Activated naive CD8-positive, alpha-beta T cell treated with anti-CD3 and anti-CD28 coated beads, Interleukin-2, amount 50 U/mL, for 24 hours (primary cell): ENCODE measurements at regions not wholly inside any gene's neighbourhood (a gene's known extent, or its start where the extent isn't known, plus 50 kb on each side); places are given as distances from the start of the nearest gene placed in this dataset.
"Not testable (repeated sequence)": the region's sequence is repeated elsewhere in the genome, so short reads cannot be mapped to it uniquely, and the experiment has no call there.

Experiments used
- ATAC-seq: fragments of 150-1000 bp; cut with Tn5 transposase; one replicate; pipeline ENCODE4 v1.10.0; 2021
- DNase-seq: peaks from one replicate; pipeline ENCODE4 v3.0.0; 2021
- H3K27ac Mint-ChIP-seq: one replicate; pipeline ENCODE4 v1.8.0; 2021; ENCODE audit warnings: mild to moderate bottlenecking, mixed read lengths
- H3K27me3 Mint-ChIP-seq: one replicate; pipeline ENCODE4 v1.8.0; 2021; ENCODE audit warnings: mixed read lengths
- H3K36me3 Mint-ChIP-seq: one replicate; pipeline ENCODE4 v1.8.0; 2021; ENCODE audit warnings: low read depth, mixed read lengths
- H3K4me1 Mint-ChIP-seq: one replicate; pipeline ENCODE4 v1.8.0; 2021; ENCODE audit warnings: mixed read lengths
- H3K4me3 Mint-ChIP-seq: one replicate; pipeline ENCODE4 v1.8.0; 2021; ENCODE audit warnings: mild to moderate bottlenecking, moderate library complexity, mixed read lengths
- H3K9me3 Mint-ChIP-seq: one replicate; pipeline ENCODE4 v1.8.0; 2021; ENCODE audit warnings: mixed read lengths

DNA sequence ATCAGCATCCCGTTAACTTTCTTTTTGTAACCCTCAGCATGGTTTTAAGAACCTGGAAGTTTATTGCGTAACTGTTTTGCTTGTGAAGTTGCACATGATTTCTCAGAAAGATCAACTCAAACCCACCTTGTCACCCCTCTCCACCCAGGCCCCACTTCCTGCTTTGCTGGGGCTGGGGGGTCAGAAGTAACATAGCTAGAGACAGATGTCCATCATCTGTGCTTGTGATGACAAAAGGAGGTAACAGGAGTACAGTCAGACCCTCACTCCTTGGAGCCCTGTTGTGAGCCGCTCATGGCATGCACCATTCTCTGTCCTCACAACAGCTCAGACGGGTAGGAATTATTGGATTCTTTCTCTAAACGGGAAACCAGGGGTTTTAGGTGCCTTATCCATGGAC, 172.7 kb upstream of the PLGLB2 start:
- H3K27ac Mint-ChIP-seq, result peak overlapping the region; percentile 59
- H3K4me1 Mint-ChIP-seq, result peaks cover 25% of the 10 kb centered on the region
- not testable (repeated sequence) for H3K9me3 Mint-ChIP-seq, H3K27me3 Mint-ChIP-seq, ATAC-seq, DNase-seq, H3K36me3 Mint-ChIP-seq
- peak overlapping the region; percentile 37 for H3K4me3 Mint-ChIP-seq

- not testable (repeated sequence) for DNase-seq, H3K27ac Mint-ChIP-seq
These were observed 170.5 kb upstream of the PLGLB2 start for GRCh38 chr2:87577358-87577757.

GRCh38 chr2:87582152-87582551, 165.7 kb upstream of the PLGLB2 start:
- H3K4me3 Mint-ChIP-seq, H3K27ac Mint-ChIP-seq, DNase-seq, H3K9me3 Mint-ChIP-seq, H3K27me3 Mint-ChIP-seq, H3K36me3 Mint-ChIP-seq: not testable (repeated sequence)
- peak; percentile 22 for ATAC-seq
- H3K4me1 Mint-ChIP-seq, result peaks cover 15% of the 10 kb centered on the region

More at GRCh38 chr2:87577358-87577757, 170.5 kb upstream of the PLGLB2 start:
- peaks cover 23% of the 10 kb centered on the region for H3K4me1 Mint-ChIP-seq
- not testable (repeated sequence) for ATAC-seq, H3K9me3 Mint-ChIP-seq, H3K27me3 Mint-ChIP-seq, H3K36me3 Mint-ChIP-seq, H3K4me3 Mint-ChIP-seq

DNA sequence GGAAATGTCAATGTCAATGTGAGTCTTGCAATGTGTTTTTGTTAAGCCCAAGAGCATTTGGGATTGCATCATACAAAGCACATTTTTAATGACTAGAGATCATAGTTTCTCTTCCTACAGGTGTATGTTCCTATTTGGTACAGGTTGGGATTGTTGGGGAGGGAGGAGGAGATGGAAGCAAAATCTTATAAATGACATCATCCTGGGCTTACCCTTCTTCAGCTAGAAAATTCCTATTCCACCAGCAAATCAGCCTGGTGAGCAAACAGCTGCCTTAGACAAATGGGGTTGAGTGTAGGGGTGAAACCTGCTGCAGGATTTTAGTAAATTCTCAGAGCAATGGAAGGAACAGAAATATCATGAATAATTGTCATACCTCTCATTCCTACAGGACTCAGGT, 165.3 kb upstream of the PLGLB2 start:
- not testable (repeated sequence) for H3K27ac Mint-ChIP-seq, ATAC-seq, H3K36me3 Mint-ChIP-seq, H3K9me3 Mint-ChIP-seq, DNase-seq, H3K27me3 Mint-ChIP-seq, H3K4me3 Mint-ChIP-seq
- H3K4me1 Mint-ChIP-seq, result peaks cover 15% of the 10 kb centered on the region

DNA sequence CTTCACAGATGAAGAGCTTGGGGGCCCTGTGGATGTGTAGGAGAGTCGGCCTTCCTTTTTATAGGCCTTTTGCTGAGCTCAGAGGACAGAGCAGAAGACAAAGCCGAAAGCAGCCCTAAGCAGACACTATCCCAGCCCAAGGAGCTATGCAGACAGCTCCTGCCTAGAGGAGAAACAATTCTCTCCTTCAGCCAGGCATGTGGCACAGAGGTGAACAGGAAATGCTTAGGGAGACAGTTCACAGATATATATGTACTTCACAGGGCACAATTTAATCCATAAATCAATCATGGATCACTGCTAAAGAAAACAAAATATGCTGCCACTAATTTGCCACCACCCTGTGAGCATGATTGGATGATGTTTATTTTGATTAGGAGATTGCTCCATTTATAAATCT, 164.5 kb upstream of the PLGLB2 start:
- DNase-seq, ATAC-seq, H3K9me3 Mint-ChIP-seq, H3K27me3 Mint-ChIP-seq, H3K36me3 Mint-ChIP-seq: not testable (repeated sequence)
- H3K4me1 Mint-ChIP-seq, result peaks cover 15% of the 10 kb centered on the region
- peak overlapping the region; percentile 60 for H3K27ac Mint-ChIP-seq
- H3K4me3 Mint-ChIP-seq, result peak overlapping the region; percentile 24

GRCh38 chr2:87583803-87584202, 164.1 kb upstream of the PLGLB2 start:
- Mint-ChIP-seq H3K4me1 (peaks cover 13% of the 10 kb centered on the region), H3K4me3 (peak overlapping the region; percentile 24), H3K27ac (peak overlapping the region; percentile 60)
- H3K9me3 Mint-ChIP-seq, H3K27me3 Mint-ChIP-seq, ATAC-seq, DNase-seq, H3K36me3 Mint-ChIP-seq: not testable (repeated sequence)

DNA sequence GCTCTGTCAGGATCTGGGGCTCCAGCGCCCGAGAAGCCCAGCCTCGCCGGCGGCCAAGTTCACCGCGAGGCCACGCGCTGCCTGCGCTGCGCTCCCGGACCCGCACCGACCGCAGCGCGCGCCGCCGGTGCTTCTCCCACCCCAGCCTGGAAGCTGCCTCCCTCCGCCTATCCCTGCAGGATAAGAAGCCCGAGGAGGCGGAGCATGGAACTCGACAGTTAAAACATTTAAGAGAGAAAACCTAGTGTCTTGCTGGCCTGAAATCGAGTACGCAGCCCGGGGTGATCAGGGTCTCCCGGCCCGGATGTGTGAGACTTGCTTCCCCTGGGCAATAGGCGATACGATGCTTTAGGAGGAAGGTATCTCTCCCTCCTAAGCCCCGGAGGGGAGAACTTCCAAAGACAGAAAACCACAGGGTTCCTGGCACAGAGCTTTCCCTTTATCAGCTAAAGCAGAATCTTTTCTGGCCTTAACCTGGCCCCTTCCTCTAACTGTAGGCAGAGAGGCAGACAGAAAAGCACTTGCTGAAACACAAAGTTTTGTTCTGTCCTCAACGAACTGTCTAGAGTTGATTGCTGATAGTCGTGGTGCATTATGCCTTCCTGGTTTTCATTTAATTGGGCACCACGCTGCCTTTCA, 163.5 kb upstream of the PLGLB2 start:
- not testable (repeated sequence) for H3K27ac Mint-ChIP-seq, H3K36me3 Mint-ChIP-seq, H3K9me3 Mint-ChIP-seq, H3K27me3 Mint-ChIP-seq, H3K4me3 Mint-ChIP-seq, DNase-seq
- ATAC-seq, result peak; percentile 26
- peaks cover 12% of the 10 kb centered on the region for H3K4me1 Mint-ChIP-seq

- not testable (repeated sequence) for H3K27me3 Mint-ChIP-seq, ATAC-seq, DNase-seq, H3K9me3 Mint-ChIP-seq, H3K27ac Mint-ChIP-seq, H3K4me3 Mint-ChIP-seq, H3K36me3 Mint-ChIP-seq, H3K4me1 Mint-ChIP-seq
These were observed 160.0 kb upstream of the PLGLB2 start for GRCh38 chr2:87587934-87588333.

DNA sequence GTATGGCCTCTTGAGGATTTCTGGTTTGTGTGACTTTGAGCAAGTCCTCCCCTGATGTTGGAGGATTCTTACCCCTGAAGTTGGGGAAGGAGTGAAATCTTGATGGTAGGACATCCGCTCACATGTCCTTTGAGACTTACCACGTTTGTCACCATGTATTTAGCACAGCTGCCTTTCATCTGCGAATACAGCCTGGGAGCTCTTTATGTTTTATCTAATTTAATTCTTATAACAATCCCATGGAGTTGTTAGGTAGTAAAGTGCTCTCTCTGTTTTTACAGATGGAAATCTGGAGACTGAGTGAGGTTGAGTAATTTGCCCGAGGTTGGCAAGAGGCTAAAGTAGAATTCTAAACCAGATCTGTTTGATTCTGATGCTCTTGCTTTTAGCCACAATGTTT, 154.9 kb upstream of the PLGLB2 start:
- H3K9me3 Mint-ChIP-seq, ATAC-seq, H3K36me3 Mint-ChIP-seq, H3K4me3 Mint-ChIP-seq, H3K27me3 Mint-ChIP-seq, H3K4me1 Mint-ChIP-seq, DNase-seq, H3K27ac Mint-ChIP-seq: not testable (repeated sequence)

- not testable (repeated sequence) for H3K4me1 Mint-ChIP-seq, H3K36me3 Mint-ChIP-seq, H3K27ac Mint-ChIP-seq, H3K4me3 Mint-ChIP-seq, H3K9me3 Mint-ChIP-seq, H3K27me3 Mint-ChIP-seq
- DNase-seq (peak; percentile 50), ATAC-seq (peak; percentile 72)
These were observed 153.9 kb upstream of the PLGLB2 start for GRCh38 chr2:87593784-87594610.

GRCh38 chr2:87594611-87594992, 153.3 kb upstream of the PLGLB2 start:
- H3K4me3 Mint-ChIP-seq, H3K27ac Mint-ChIP-seq, DNase-seq, H3K4me1 Mint-ChIP-seq, ATAC-seq, H3K9me3 Mint-ChIP-seq, H3K27me3 Mint-ChIP-seq, H3K36me3 Mint-ChIP-seq: not testable (repeated sequence)

DNA sequence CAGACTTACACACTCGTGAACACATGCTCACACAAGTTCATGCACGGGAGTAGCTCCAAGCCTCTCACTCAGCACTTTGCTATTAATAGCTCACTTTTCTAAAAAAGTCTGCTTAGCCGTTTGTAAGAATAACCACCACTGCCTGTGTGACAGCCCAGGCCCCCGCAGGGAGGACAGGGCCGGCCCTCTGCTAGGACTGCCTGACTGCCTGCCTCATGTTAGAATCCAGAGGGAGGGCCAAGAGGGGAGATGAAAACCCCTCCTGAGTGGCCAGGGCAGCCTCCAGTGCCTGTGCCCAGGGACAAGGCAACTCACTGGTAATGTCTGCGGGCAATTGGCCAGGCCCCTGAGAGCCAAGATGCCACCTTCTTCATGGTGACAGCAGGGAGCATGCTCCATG, 152.9 kb upstream of the PLGLB2 start:
- H3K4me1 Mint-ChIP-seq, H3K4me3 Mint-ChIP-seq, H3K9me3 Mint-ChIP-seq, H3K27ac Mint-ChIP-seq, DNase-seq, H3K36me3 Mint-ChIP-seq, H3K27me3 Mint-ChIP-seq, ATAC-seq: not testable (repeated sequence)

DNA sequence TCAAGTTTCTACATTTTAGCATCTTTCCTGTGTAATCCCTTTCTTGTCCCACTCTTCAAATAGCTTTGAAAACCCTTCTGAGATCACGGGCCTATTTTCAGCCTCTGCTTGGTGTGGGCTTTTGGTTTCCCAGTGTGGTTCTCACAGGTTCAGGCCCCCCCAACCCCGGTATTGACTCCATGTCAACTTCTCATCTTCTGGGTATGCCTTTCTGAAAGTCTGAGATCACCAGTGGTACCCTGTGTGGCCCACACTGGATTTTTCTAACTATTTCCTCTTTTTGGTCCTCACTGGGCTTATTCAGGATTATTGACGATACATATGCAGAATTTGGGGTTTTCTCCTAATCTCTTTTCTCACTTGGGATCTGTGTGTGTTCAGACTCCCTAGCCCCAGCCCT, 146.9 kb upstream of the PLGLB2 start:
- not testable (repeated sequence) for H3K27me3 Mint-ChIP-seq, H3K36me3 Mint-ChIP-seq, H3K4me3 Mint-ChIP-seq, H3K9me3 Mint-ChIP-seq, DNase-seq, ATAC-seq, H3K4me1 Mint-ChIP-seq, H3K27ac Mint-ChIP-seq

DNA sequence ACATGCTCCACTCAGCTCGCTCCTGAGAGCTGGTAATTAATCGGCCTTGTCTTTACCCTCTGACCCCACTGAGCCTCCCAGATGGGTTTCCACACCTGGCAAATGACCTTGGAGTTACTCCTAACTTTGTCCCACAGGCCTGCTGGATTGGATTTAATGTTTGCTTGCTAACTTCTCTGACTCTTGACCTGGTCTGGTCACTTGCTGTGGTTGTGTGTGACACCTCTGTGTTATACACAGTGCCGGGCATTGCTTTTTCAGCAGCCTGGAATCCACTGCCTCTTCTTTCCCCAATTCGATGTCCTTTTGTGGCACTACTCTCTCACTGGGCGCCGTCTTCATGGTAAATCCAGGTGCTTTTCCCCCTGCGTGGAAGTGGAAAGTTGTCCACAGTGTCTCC, 145.8 kb upstream of the PLGLB2 start:
- not testable (repeated sequence) for H3K4me1 Mint-ChIP-seq, H3K9me3 Mint-ChIP-seq, DNase-seq, H3K36me3 Mint-ChIP-seq, H3K27ac Mint-ChIP-seq, ATAC-seq, H3K27me3 Mint-ChIP-seq, H3K4me3 Mint-ChIP-seq

DNA sequence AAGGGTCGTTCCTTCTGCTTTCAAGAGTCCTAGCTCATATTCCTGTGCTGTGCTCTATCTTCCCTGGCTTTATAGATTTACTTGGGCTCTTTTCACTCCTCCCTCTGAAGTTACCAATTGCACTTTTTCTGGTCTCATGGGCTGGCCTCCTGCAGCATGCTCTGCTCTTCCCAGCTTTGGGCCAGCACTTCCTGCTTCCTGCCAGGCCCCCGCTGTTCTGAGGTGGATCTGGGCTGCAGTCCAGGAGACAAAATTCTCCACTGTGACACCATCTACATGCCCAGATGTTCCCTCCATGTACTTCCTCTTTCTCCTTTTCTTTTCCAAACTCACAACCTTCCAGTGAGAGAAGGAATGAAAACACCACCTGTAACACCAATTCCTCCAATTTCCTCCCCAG, 145.2 kb upstream of the PLGLB2 start:
- DNase-seq, H3K27me3 Mint-ChIP-seq, ATAC-seq, H3K4me3 Mint-ChIP-seq, H3K36me3 Mint-ChIP-seq, H3K27ac Mint-ChIP-seq, H3K9me3 Mint-ChIP-seq, H3K4me1 Mint-ChIP-seq: not testable (repeated sequence)
